HEK293 (cell line): ENCODE measurements at regions not wholly inside any gene's neighbourhood (a gene's known extent, or its start where the extent isn't known, plus 50 kb on each side); places are given as distances from the start of the nearest gene placed in this dataset.

Source experiments
- CTCF ChIA-PET: fragments of 350-600 bp; formaldehyde crosslinking; extraction: SDS; loops from one replicate; lab custom pipeline; 2021; ENCODE audit warnings: antibody characterized with exemption; lab: Yijun Ruan, JAX
- POLR2A ChIA-PET: fragments of 300-600 bp; formaldehyde crosslinking; extraction: SDS; loops from one replicate; lab custom pipeline; 2020; ENCODE audit warnings: antibody characterized with exemption, inconsistent platforms; lab: Yijun Ruan, JAX
- H3K27ac ChIP-seq: fragments of 200-500 bp; sonication (Bioruptor generic); 2 replicates; pipeline ENCODE4 v1.5.1; 2014; ENCODE audit warnings: low read depth, low read length, control low read depth, inconsistent platforms; ENCODE audit errors: extremely low read depth
- H3K36me3 ChIP-seq, 2 experiments: fragments of 200-500 bp in 1 of 2; sonication (Bioruptor generic) in 1 of 2; 1 replicate in 1 of 2; 2 replicates in 1 of 2; pipeline ENCODE4 v1.5.1; 2014 to 2017; ENCODE audit warnings: inconsistent platforms in 2 of 2, low read length in 2 of 2; ENCODE audit not compliant: control insufficient read depth in 2 of 2, insufficient read depth in 1 of 2
- H3K4me1 ChIP-seq: fragments of 200-500 bp; sonication (Bioruptor generic); 2 replicates; pipeline ENCODE4 v1.5.1; 2014; ENCODE audit warnings: mild to moderate bottlenecking, low read length, inconsistent platforms; ENCODE audit not compliant: control insufficient read depth, insufficient read depth
- H3K4me3 ChIP-seq: 2 replicates; pipeline ENCODE4 v1.5.1; 2011; ENCODE audit warnings: low read depth, mild to moderate bottlenecking, control low read depth, low read length, moderate library complexity
- H3K9me3 ChIP-seq: fragments of 200-500 bp; sonication (Bioruptor generic); 2 replicates; pipeline ENCODE4 v1.5.1; 2014; ENCODE audit warnings: low read depth, low read length, inconsistent platforms; ENCODE audit not compliant: control insufficient read depth, insufficient read depth
- AEBP2 ChIP-seq: fragments of 450-650 bp; formaldehyde crosslinking; IDR thresholded peaks from 2 replicates; pipeline ENCODE4 v1.5.1; 2016; ENCODE audit warnings: missing biosample characterization, missing genetic modification characterization, borderline replicate concordance
- ATF2 ChIP-seq: fragments of 450-650 bp; formaldehyde crosslinking; IDR thresholded peaks from 2 replicates; pipeline ENCODE4 v1.5.1; 2016; ENCODE audit warnings: missing biosample characterization, missing genetic modification characterization, low read depth
- GFI1B ChIP-seq: fragments of 450-650 bp; formaldehyde crosslinking; IDR thresholded peaks from 2 replicates; pipeline ENCODE4 v1.5.1; 2016; ENCODE audit warnings: missing biosample characterization, missing genetic modification characterization
- HOXD13 ChIP-seq: sonication (generic); formaldehyde crosslinking; IDR thresholded peaks from 2 replicates; pipeline ENCODE4 v1.8.0; 2022; ENCODE audit warnings: missing genetic modification reagents, borderline replicate concordance
- IKZF3 ChIP-seq: fragments of 450-650 bp; IDR thresholded peaks from 2 replicates; pipeline ENCODE4 v1.5.0; 2018; ENCODE audit warnings: missing biosample characterization, mild to moderate bottlenecking, missing genetic modification characterization, moderate library complexity
- KLF1 ChIP-seq: fragments of 450-650 bp; formaldehyde crosslinking; IDR thresholded peaks from 2 replicates; pipeline ENCODE4 v1.5.1; 2016; ENCODE audit warnings: missing biosample characterization, missing genetic modification characterization
- OVOL3 ChIP-seq: fragments of 450-650 bp; formaldehyde crosslinking; IDR thresholded peaks from 2 replicates; pipeline ENCODE4 v1.5.1; 2016; ENCODE audit warnings: missing biosample characterization, missing genetic modification characterization
- SCRT2 ChIP-seq: fragments of 450-650 bp; formaldehyde crosslinking; IDR thresholded peaks from 2 replicates; pipeline ENCODE4 v1.5.1; 2016; ENCODE audit warnings: missing biosample characterization, missing genetic modification characterization
- ZBTB1 ChIP-seq: fragments of 450-650 bp; formaldehyde crosslinking; IDR thresholded peaks from 2 replicates; pipeline ENCODE4 v1.5.1; 2016; ENCODE audit warnings: missing biosample characterization, missing genetic modification characterization
- ZBTB11 ChIP-seq: fragments of 450-650 bp; formaldehyde crosslinking; conservative IDR thresholded peaks from 2 replicates; pipeline ENCODE4 v1.5.1; 2016; ENCODE audit warnings: low read depth, missing biosample characterization, missing genetic modification characterization
- ZNF121 ChIP-seq: fragments of 450-650 bp; formaldehyde crosslinking; IDR thresholded peaks from 2 replicates; pipeline ENCODE4 v1.5.1; 2016; ENCODE audit warnings: missing biosample characterization, missing genetic modification characterization
- ZNF18 ChIP-seq: fragments of 450-650 bp; formaldehyde crosslinking; IDR thresholded peaks from 2 replicates; pipeline ENCODE4 v1.5.1; 2016; ENCODE audit warnings: missing biosample characterization, missing genetic modification characterization
- ZNF311 ChIP-seq: fragments of 450-650 bp; formaldehyde crosslinking; IDR thresholded peaks from 2 replicates; pipeline ENCODE4 v1.5.1; 2017; ENCODE audit warnings: missing biosample characterization, missing genetic modification characterization, borderline replicate concordance
- ZNF350 ChIP-seq: fragments of 450-650 bp; formaldehyde crosslinking; IDR thresholded peaks from 2 replicates; pipeline ENCODE4 v1.5.0; 2017; ENCODE audit warnings: missing biosample characterization, mild to moderate bottlenecking, missing genetic modification characterization
- ZNF391 ChIP-seq: fragments of 450-650 bp; formaldehyde crosslinking; IDR thresholded peaks from 2 replicates; pipeline ENCODE4 v1.5.1; 2016; ENCODE audit warnings: low read depth, missing biosample characterization, missing genetic modification characterization, borderline replicate concordance
- ZNF404 ChIP-seq: fragments of 450-650 bp; formaldehyde crosslinking; IDR thresholded peaks from 2 replicates; pipeline ENCODE4 v1.5.1; 2017; ENCODE audit warnings: missing biosample characterization, missing genetic modification characterization
- ZNF433 ChIP-seq: fragments of 450-650 bp; formaldehyde crosslinking; IDR thresholded peaks from 2 replicates; pipeline ENCODE4 v1.5.1; 2016; ENCODE audit warnings: missing biosample characterization, missing genetic modification characterization, low read depth
- ZNF473 ChIP-seq: fragments of 450-650 bp; formaldehyde crosslinking; IDR thresholded peaks from 2 replicates; pipeline ENCODE4 v1.5.1; 2017; ENCODE audit warnings: missing biosample characterization, missing genetic modification characterization
- ZNF645 ChIP-seq: fragments of 450-650 bp; formaldehyde crosslinking; IDR thresholded peaks from 2 replicates; pipeline ENCODE4; 2016; ENCODE audit warnings: missing biosample characterization, missing genetic modification characterization
- ZNF704 ChIP-seq: fragments of 450-650 bp; formaldehyde crosslinking; IDR thresholded peaks from 2 replicates; pipeline ENCODE4 v1.5.1; 2016; ENCODE audit warnings: missing biosample characterization, missing genetic modification characterization
- ZNF776 ChIP-seq: fragments of 450-650 bp; formaldehyde crosslinking; IDR thresholded peaks from 2 replicates; pipeline ENCODE4 v1.5.0; 2017; ENCODE audit warnings: missing biosample characterization, missing genetic modification characterization, borderline replicate concordance
- ZNF830 ChIP-seq: fragments of 450-650 bp; IDR thresholded peaks from 2 replicates; pipeline ENCODE4 v1.5.0; 2018; ENCODE audit warnings: missing biosample characterization, missing genetic modification characterization, low read depth, mild to moderate bottlenecking, moderate library complexity
- ZSCAN23 ChIP-seq: fragments of 450-650 bp; formaldehyde crosslinking; IDR thresholded peaks from 2 replicates; pipeline ENCODE4 v1.5.1; 2016; ENCODE audit warnings: missing biosample characterization, missing genetic modification characterization

- TF ChIP-seq KLF1 (tag by site-specific recombination), result no peak
- TF ChIP-seq GFI1B (tag by site-specific recombination), result no peak
- TF ChIP-seq OVOL3 (tag by site-specific recombination), result no peak
- no peak for TF ChIP-seq HOXD13 (CRISPR knock-in tag)
- no peak for TF ChIP-seq ZNF391
- no peak for TF ChIP-seq AEBP2 (tag by site-specific recombination)
- no peak for TF ChIP-seq ATF2 (tag by site-specific recombination)
- POLR2A ChIA-PET, result no interaction called here
- Histone ChIP-seq H3K36me3 (no peaks in the 10 kb centered on the region), H3K27ac (no peak overlapping the region), H3K4me3 (no peak overlapping the region), H3K9me3 (no peaks in the 10 kb centered on the region), H3K4me1 (no peaks in the 10 kb centered on the region)
- CTCF ChIA-PET, result no interaction called here
Measured at GRCh38 chr11:80650966-80651365, 1210.1 kb upstream of the TENM4 start.

- POLR2A ChIA-PET, result no interaction called here
- TF ChIP-seq ZNF473 (tag by site-specific recombination) (no peak), ZNF645 (tag by site-specific recombination) (no peak)
- Histone ChIP-seq H3K4me3 (no peak overlapping the region), H3K36me3 (no peaks in the 10 kb centered on the region), H3K4me1 (no peaks in the 10 kb centered on the region), H3K27ac (no peak overlapping the region), H3K9me3 (no peaks in the 10 kb centered on the region)
- CTCF ChIA-PET, result no interaction called here
Measured at GRCh38 chr11:80649186-80649585, 1208.4 kb upstream of the TENM4 start.

GRCh38 chr11:80638296-80638695, 1197.5 kb upstream of the TENM4 start:
- no peak overlapping the region for H3K4me3 ChIP-seq
- no peaks in the 10 kb centered on the region for H3K4me1 ChIP-seq
- ChIA-PET CTCF (no interaction called here), POLR2A (no interaction called here)
- no peak overlapping the region for H3K27ac ChIP-seq
- TF ChIP-seq HOXD13 (CRISPR knock-in tag), result no peak
- no peak for TF ChIP-seq ZNF18 (tag by site-specific recombination)
- TF ChIP-seq ZNF404 (tag by site-specific recombination), result no peak
- no peak for TF ChIP-seq ZNF311 (tag by site-specific recombination)
- TF ChIP-seq ZBTB1 (tag by site-specific recombination), result no peak
- no peak for TF ChIP-seq IKZF3 (tag by site-specific recombination)
- no peak for TF ChIP-seq ZBTB11 (tag by site-specific recombination)
- no peak for TF ChIP-seq ZNF830 (tag by site-specific recombination)
- no peak for TF ChIP-seq ZNF350
- TF ChIP-seq ZNF704 (tag by site-specific recombination), result no peak
- TF ChIP-seq SCRT2 (tag by site-specific recombination), result no peak
- no peak for TF ChIP-seq ZNF121 (tag by site-specific recombination)
- TF ChIP-seq ZSCAN23, result no peak
- TF ChIP-seq ZNF433, result no peak
- TF ChIP-seq ZNF776 (tag by site-specific recombination), result no peak
- H3K36me3 ChIP-seq, result no peaks in the 10 kb centered on the region
- H3K9me3 ChIP-seq, result no peaks in the 10 kb centered on the region
